Left colon (tissue), 2 donors: ENCODE measurements at regions not wholly inside any gene's neighbourhood (a gene's known extent, or its start where the extent isn't known, plus 50 kb on each side); places are given as distances from the start of the nearest gene placed in this dataset.
"Not testable (repeated sequence)": the region's sequence is repeated elsewhere in the genome, so short reads cannot be mapped to it uniquely, and the experiment has no call there.

Experiments
- ATAC-seq: fragments of 200-7000 bp; cut with Tn5 transposase; one replicate; pipeline ENCODE4 v1.9.1; 2020; ENCODE audit warnings: mild to moderate bottlenecking, moderate library complexity
- DNase-seq, 2 donors: peaks; one replicate each; pipeline ENCODE4 v3.0.0-alpha.2; 2020
- intact Hi-C, 2 donors: fragments of 100-400 bp; cut with DNase I in 1 of 2; cut with micrococcal nuclease in 1 of 2; formaldehyde crosslinking; loops; one replicate each; pipeline versions ENCODE4 v1.11.2 to v1.14.0; 2022; cut with DNase I, micrococcal nuclease
- donor health status: DM: no; HTN: no; CAD: no.
- donor health status: DM: yes; HTN: yes; CAD: no.

- DNase-seq, intact Hi-C loops, ATAC-seq: not testable (repeated sequence)
These were observed 684.4 kb downstream of the KCNJ18 start for GRCh38 chr17:22376747-22377146.

GRCh38 chr17:22378748-22379147 is 686.4 kb downstream of the KCNJ18 start:
- intact Hi-C loops, ATAC-seq, DNase-seq: not testable (repeated sequence)

GRCh38 chr17:22381589-22381988 is 689.3 kb downstream of the KCNJ18 start:
- DNase-seq, ATAC-seq, intact Hi-C loops: not testable (repeated sequence)

- DNase-seq, ATAC-seq, intact Hi-C loops: not testable (repeated sequence)
These were observed 691.6 kb downstream of the KCNJ18 start for GRCh38 chr17:22383772-22384460.

GRCh38 chr17:22384461-22384800 is 692.1 kb downstream of the KCNJ18 start:
- DNase-seq, intact Hi-C loops: not testable (repeated sequence)

GRCh38 chr17:22398446-22398845 is 706.1 kb downstream of the KCNJ18 start:
- intact Hi-C loops, DNase-seq, ATAC-seq: not testable (repeated sequence)

More at GRCh38 chr17:22384461-22384800, 692.1 kb downstream of the KCNJ18 start:
- ATAC-seq = not testable (repeated sequence)

GRCh38 chr17:22399037-22399436 is 706.7 kb downstream of the KCNJ18 start:
- DNase-seq, ATAC-seq, intact Hi-C loops: not testable (repeated sequence)

- ATAC-seq, intact Hi-C loops: not testable (repeated sequence)
These were observed 712.8 kb downstream of the KCNJ18 start for GRCh38 chr17:22405080-22405479.

GRCh38 chr17:22409160-22409751 is 716.9 kb downstream of the KCNJ18 start:
- ATAC-seq = no peak
- DNase-seq = no peak

More at GRCh38 chr17:22405080-22405479, 712.8 kb downstream of the KCNJ18 start:
- not testable (repeated sequence) for DNase-seq

GRCh38 chr17:22410136-22410535 is 717.8 kb downstream of the KCNJ18 start:
- intact Hi-C loops = no loop called here
- ATAC-seq (no peak), DNase-seq (no peak)

More at GRCh38 chr17:22409160-22409751, 716.9 kb downstream of the KCNJ18 start:
- intact Hi-C loops = no loop called here

- intact Hi-C loops = no loop called here
- DNase-seq = no peak
These were observed 719.0 kb downstream of the KCNJ18 start for GRCh38 chr17:22411185-22411784.

GRCh38 chr17:22435231-22435974 is 743.1 kb downstream of the KCNJ18 start:
- no peak for ATAC-seq
- no peak for DNase-seq
- intact Hi-C loops = no loop called here

More at GRCh38 chr17:22411185-22411784, 719.0 kb downstream of the KCNJ18 start:
- ATAC-seq = no peak

GRCh38 chr17:22441776-22442175 is 749.5 kb downstream of the KCNJ18 start:
- ATAC-seq = no peak
- no peak for DNase-seq
- intact Hi-C loops = no loop called here

GRCh38 chr17:22443061-22443460 is 750.7 kb downstream of the KCNJ18 start:
- ATAC-seq = no peak
- no peak for DNase-seq
- intact Hi-C loops = no loop called here

GRCh38 chr17:22453181-22453580 is 760.9 kb downstream of the KCNJ18 start:
- ATAC-seq (no peak), DNase-seq (no peak)
- intact Hi-C loops = no loop called here

GRCh38 chr17:22454070-22454999 is 762.0 kb downstream of the KCNJ18 start:
- DNase-seq (no peak), ATAC-seq (no peak)
- intact Hi-C loops = no loop called here

- intact Hi-C loops = no loop called here
- ATAC-seq (no peak), DNase-seq (no peak)
These were observed 767.1 kb downstream of the KCNJ18 start for GRCh38 chr17:22459331-22459952.

- intact Hi-C loops = no loop called here
- no peak for DNase-seq
- no peak for ATAC-seq
These were observed 767.6 kb downstream of the KCNJ18 start for GRCh38 chr17:22459953-22460350.
